ENCODE measurements at regions not wholly inside any gene's neighbourhood (a gene's known extent, or its start where the extent isn't known, plus 50 kb on each side); places are given as distances from the start of the nearest gene placed in this dataset.
A peak's percentile ranks its signal among the peaks of the same experiment; 100 is the strongest.

GRCh38 chr1:194289569-194290266 lies 1103.3 kb upstream of the B3GALT2 start:
- peak; percentile 66 for DNase-seq

GRCh38 chr1:194288238-194288637 lies 1101.8 kb upstream of the B3GALT2 start:
- DNase-seq = no peak

- no peak for DNase-seq
Measured at GRCh38 chr1:194281376-194281775, 1095.0 kb upstream of the B3GALT2 start.

GRCh38 chr1:194280463-194280862 lies 1094.0 kb upstream of the B3GALT2 start:
- DNase-seq = no peak

- DNase-seq = no peak
Measured at GRCh38 chr1:194279975-194280374, 1093.6 kb upstream of the B3GALT2 start.

GRCh38 chr1:194277927-194278326 lies 1091.5 kb upstream of the B3GALT2 start:
- DNase-seq = no peak

GRCh38 chr1:194273660-194274059 lies 1087.2 kb upstream of the B3GALT2 start:
- no peak for DNase-seq

GRCh38 chr1:194268839-194269238 lies 1082.4 kb upstream of the B3GALT2 start:
- DNase-seq = no peak

GRCh38 chr1:194267021-194267420 lies 1080.6 kb upstream of the B3GALT2 start:
- DNase-seq = no peak

GRCh38 chr1:194256010-194256409 lies 1069.6 kb upstream of the B3GALT2 start:
- no peak for DNase-seq

GRCh38 chr1:194252199-194252598 lies 1065.8 kb upstream of the B3GALT2 start:
- no peak for DNase-seq

GRCh38 chr1:194241215-194241614 lies 1054.8 kb upstream of the B3GALT2 start:
- DNase-seq = no peak

GRCh38 chr1:194233069-194233468 lies 1046.7 kb upstream of the B3GALT2 start:
- no peak for DNase-seq

GRCh38 chr1:194230351-194231144 lies 1044.1 kb upstream of the B3GALT2 start:
- DNase-seq = no peak

- DNase-seq = no peak
Measured at GRCh38 chr1:194228427-194228826, 1042.0 kb upstream of the B3GALT2 start.

- DNase-seq = no peak
Measured at GRCh38 chr1:194227161-194227560, 1040.7 kb upstream of the B3GALT2 start.

- no peak for DNase-seq
Measured at GRCh38 chr1:194225821-194226220, 1039.4 kb upstream of the B3GALT2 start.

- no peak for DNase-seq
Measured at GRCh38 chr1:194223596-194223995, 1037.2 kb upstream of the B3GALT2 start.

GRCh38 chr1:194215448-194215847 lies 1029.0 kb upstream of the B3GALT2 start:
- no peak for DNase-seq

- no peak for DNase-seq
Measured at GRCh38 chr1:194214735-194215134, 1028.3 kb upstream of the B3GALT2 start.

GRCh38 chr1:194209920-194210319 lies 1023.5 kb upstream of the B3GALT2 start:
- DNase-seq = no peak

GRCh38 chr1:194208674-194209073 lies 1022.3 kb upstream of the B3GALT2 start:
- DNase-seq = no peak

- no peak for DNase-seq
Measured at GRCh38 chr1:194196562-194196961, 1010.1 kb upstream of the B3GALT2 start.

GRCh38 chr1:194194724-194195123 lies 1008.3 kb upstream of the B3GALT2 start:
- DNase-seq = no peak
